ENCODE measurements at regions not wholly inside any gene's neighbourhood (a gene's known extent, or its start where the extent isn't known, plus 50 kb on each side); places are given as distances from the start of the nearest gene placed in this dataset.

- peaks cover 16 to 26% of the 10 kb centered on the region in 2 experiments for H3K4me1 Mint-ChIP-seq
- H3K9me3 ChIP-seq (ENCODE audit: control insufficient read depth, low read depth, low read length) = no peaks in the 10 kb centered on the region
- H2BK20ac ChIP-seq (ENCODE audit: low read depth, low read length, poor library complexity, severe bottlenecking) = no peak overlapping the region
- no peak overlapping the region for H4K5ac ChIP-seq (ENCODE audit: insufficient read length, low read depth, low read length)
- H4K8ac ChIP-seq (replicated peaks; ENCODE audit: insufficient read length, low read depth, low read length) = no peak overlapping the region
- no peak overlapping the region for H2BK5ac ChIP-seq (ENCODE audit: insufficient read length, low read length)
- H3K9ac ChIP-seq (ENCODE audit: extremely low read depth, insufficient read length, low read length) = no peak overlapping the region
- no peaks in the 10 kb centered on the region for H3K79me1 ChIP-seq (ENCODE audit: insufficient read depth, low read depth, low read length, poor library complexity, severe bottlenecking)
- TF ChIP-seq CTCF (conservative IDR thresholded peaks at IDR 0.05) = no peak
- no peak overlapping the region for H3K4ac ChIP-seq (ENCODE audit: low read depth, low read length)
- WGBS (ENCODE audit: extremely low coverage, insufficient read length, low lambda C conversion rate) = no CpG with 5 or more reads among the region's 10 CpGs
- no peak overlapping the region for H3T11ph ChIP-seq (ENCODE audit: low read length)
- H2BK120ac ChIP-seq (ENCODE audit: low read depth, low read length, poor library complexity, severe bottlenecking) = no peak overlapping the region
- H4K91ac ChIP-seq (ENCODE audit: insufficient read length, low read depth, low read length) = no peak overlapping the region
- no peaks in the 10 kb centered on the region for H4K20me1 ChIP-seq (ENCODE audit: control insufficient read depth, insufficient read depth, insufficient read length)
- H2BK15ac ChIP-seq (ENCODE audit: low read depth, low read length) = no peak overlapping the region
- no peak overlapping the region for H3K27ac ChIP-seq (ENCODE audit: insufficient read length, low read depth, low read length)
- no peak overlapping the region for H2BK12ac ChIP-seq (ENCODE audit: insufficient read length, low read depth, low read length)
- DNase-seq = no peak
- H3K14ac ChIP-seq (ENCODE audit: insufficient read depth, low read length) = no peak overlapping the region
- no peak overlapping the region for H2AFZ ChIP-seq (ENCODE audit: low read length)
- H3K4me3 Mint-ChIP-seq = no peak overlapping the region
- no peak overlapping the region for H3K23ac ChIP-seq (ENCODE audit: insufficient read length, low read depth, low read length)
- H3K23me2 ChIP-seq (ENCODE audit: insufficient read length, low read depth, low read length, poor library complexity, severe bottlenecking) = no peaks in the 10 kb centered on the region
- H3K27ac Mint-ChIP-seq = no peak overlapping the region
- H3K4me2 ChIP-seq (ENCODE audit: insufficient read depth, insufficient read length, low read length) = no peak overlapping the region
- no peak overlapping the region for H2AK5ac ChIP-seq (ENCODE audit: insufficient read length, low read length)
- H3K9me3 Mint-ChIP-seq = peaks cover 2 to 3% of the 10 kb centered on the region in 2 experiments; a peak in 2 of 5 replicates
- H3K79me2 ChIP-seq (ENCODE audit: insufficient read depth, low read length) = no peaks in the 10 kb centered on the region
- peaks cover 0 to 2% (median 0%) of the 10 kb centered on the region in 3 experiments; a peak in 2 of 7 replicates for H3K36me3 Mint-ChIP-seq (ENCODE audit: insufficient read depth in 1 of 3, low read depth in 3 of 3)
- no peaks in the 10 kb centered on the region for H3K27me3 Mint-ChIP-seq (ENCODE audit: low read depth)
- H3K56ac ChIP-seq (ENCODE audit: insufficient read length, low read depth, low read length) = no peak overlapping the region
- 0 out of 2 replicates have a peak, but pooled peaks cover 2% of the 10 kb centered on the region for H3K4me1 ChIP-seq (ENCODE audit: insufficient read depth, low read length)
- H3K27me3 ChIP-seq (ENCODE audit: insufficient read depth, low read length) = no peaks in the 10 kb centered on the region
- no peak overlapping the region for H3K18ac ChIP-seq (ENCODE audit: insufficient read length, low read depth, low read length)
These were observed 364.4 kb upstream of the ID2 start for GRCh38 chr2:8317418-8317817.

All from H9 (cell line).